DND-41 (cell line): ENCODE measurements at regions not wholly inside any gene's neighbourhood (a gene's known extent, or its start where the extent isn't known, plus 50 kb on each side); places are given as distances from the start of the nearest gene placed in this dataset.

ENCODE experiments used
- ATAC-seq: fragments of 200-7000 bp; cut with Tn5 transposase; 3 replicates; pipeline ENCODE4 v1.9.1; 2021; ENCODE audit warnings: low read depth; ENCODE audit not compliant: insufficient read depth
- DNase-seq: peaks from one replicate; pipeline ENCODE4 v3.0.0-alpha.2; 2020
- H2AFZ ChIP-seq: 2 replicates; pipeline ENCODE4 v1.6.0; 2012; ENCODE audit warnings: low read depth, low read length
- H3K27ac ChIP-seq: 2 replicates; pipeline ENCODE4 v1.5.1; 2012; ENCODE audit warnings: low read length, inconsistent platforms
- H3K27me3 ChIP-seq: fragments of 200-600 bp; sonication (generic); 2 replicates; pipeline ENCODE4 v1.6.0; 2012; ENCODE audit warnings: low read length, mild to moderate bottlenecking, inconsistent platforms; ENCODE audit not compliant: insufficient read depth, poor library complexity
- H3K36me3 ChIP-seq: 2 replicates; pipeline ENCODE4 v1.5.1; 2012; ENCODE audit warnings: low read length, inconsistent platforms; ENCODE audit not compliant: insufficient read depth
- H3K4me1 ChIP-seq: 2 replicates; pipeline ENCODE4 v1.5.1; 2012; ENCODE audit warnings: mild to moderate bottlenecking, low read length; ENCODE audit not compliant: insufficient read depth
- H3K4me2 ChIP-seq: 2 replicates; pipeline ENCODE4 v1.6.0; 2012; ENCODE audit warnings: mild to moderate bottlenecking, moderate library complexity, low read length, inconsistent platforms; ENCODE audit not compliant: insufficient read depth
- H3K4me3 ChIP-seq, 2 experiments: fragments of 200-600 bp in 1 of 2; shearing (Covaris generic) in 1 of 2; 2 replicates each; pipeline ENCODE4 v1.5.1; 2012 to 2016; ENCODE audit warnings: inconsistent platforms in 2 of 2, low read length in 2 of 2, mild to moderate bottlenecking in 2 of 2, low read depth in 1 of 2, moderate library complexity in 1 of 2
- H3K79me2 ChIP-seq: 2 replicates; pipeline ENCODE4 v1.6.0; 2012; ENCODE audit warnings: low read length, inconsistent platforms; ENCODE audit not compliant: insufficient read depth
- H3K9ac ChIP-seq: 2 replicates; pipeline ENCODE4 v1.6.0; 2012; ENCODE audit warnings: low read depth, mild to moderate bottlenecking, inconsistent platforms, low read length, moderate library complexity
- H3K9me3 ChIP-seq: 2 replicates; pipeline ENCODE4 v1.5.1; 2012; ENCODE audit warnings: low read length, moderate library complexity, mild to moderate bottlenecking, inconsistent platforms; ENCODE audit not compliant: insufficient read depth, severe bottlenecking
- H4K20me1 ChIP-seq: 2 replicates; pipeline ENCODE4 v1.6.0; 2012; ENCODE audit warnings: low read length; ENCODE audit not compliant: insufficient read depth
- CTCF ChIP-seq: IDR thresholded peaks from 2 replicates; pipeline ENCODE4 v1.5.1; 2012; ENCODE audit warnings: borderline replicate concordance, low read length, moderate library complexity, mild to moderate bottlenecking; ENCODE audit not compliant: poor library complexity, severe bottlenecking; ENCODE audit errors: extremely low read depth
- EZH2 ChIP-seq: IDR thresholded peaks from 3 replicates; pipeline ENCODE4 v1.6.1; 2012; ENCODE audit warnings: borderline replicate concordance, low read depth, mild to moderate bottlenecking, moderate library complexity, low read length, inconsistent platforms; ENCODE audit not compliant: severe bottlenecking

GRCh38 chr20:11217326-11218172 lies 543.8 kb upstream of the JAG1 start:
- Histone ChIP-seq H3K4me2 (no peak overlapping the region), H3K4me3 (no peak overlapping the region), H4K20me1 (no peaks in the 10 kb centered on the region), H3K79me2 (no peaks in the 10 kb centered on the region), H2AFZ (no peak overlapping the region), H3K4me1 (no peaks in the 10 kb centered on the region), H3K36me3 (no peaks in the 10 kb centered on the region), H3K9ac (no peak overlapping the region), H3K27ac (no peak overlapping the region), H3K9me3 (no peaks in the 10 kb centered on the region), H3K27me3 (no peaks in the 10 kb centered on the region)
- TF ChIP-seq CTCF (no peak), EZH2 (no peak)
- ATAC-seq, result no peak
- DNase-seq, result no peak

GRCh38 chr20:11218173-11218680 lies 544.4 kb upstream of the JAG1 start:
- Histone ChIP-seq H3K9ac (no peak overlapping the region), H4K20me1 (no peaks in the 10 kb centered on the region)
- TF ChIP-seq EZH2 (no peak), CTCF (no peak)

GRCh38 chr20:11219192-11219591 lies 545.4 kb upstream of the JAG1 start:
- no peak for DNase-seq
- Histone ChIP-seq H2AFZ (no peak overlapping the region), H3K4me3 (no peak overlapping the region), H3K4me2 (no peak overlapping the region), H3K9me3 (no peaks in the 10 kb centered on the region), H3K36me3 (no peaks in the 10 kb centered on the region), H3K27me3 (no peaks in the 10 kb centered on the region), H3K9ac (no peak overlapping the region), H3K27ac (no peak overlapping the region), H3K79me2 (no peaks in the 10 kb centered on the region), H4K20me1 (no peaks in the 10 kb centered on the region), H3K4me1 (no peaks in the 10 kb centered on the region)
- ATAC-seq, result no peak
- no peak for TF ChIP-seq CTCF
- TF ChIP-seq EZH2, result no peak

More at GRCh38 chr20:11218173-11218680, 544.4 kb upstream of the JAG1 start:
- H3K36me3 ChIP-seq, result no peaks in the 10 kb centered on the region
- H2AFZ ChIP-seq, result no peak overlapping the region
- H3K4me1 ChIP-seq, result no peaks in the 10 kb centered on the region
- no peak overlapping the region for H3K4me2 ChIP-seq
- DNase-seq (no peak), ATAC-seq (no peak)
- no peaks in the 10 kb centered on the region for H3K27me3 ChIP-seq
- H3K27ac ChIP-seq, result no peak overlapping the region
- no peaks in the 10 kb centered on the region for H3K9me3 ChIP-seq
- no peaks in the 10 kb centered on the region for H3K79me2 ChIP-seq
- H3K4me3 ChIP-seq, result no peak overlapping the region
